GM20000 (cell line): ENCODE measurements at regions not wholly inside any gene's neighbourhood (a gene's known extent, or its start where the extent isn't known, plus 50 kb on each side); places are given as distances from the start of the nearest gene placed in this dataset.
"Not testable (repeated sequence)": the region's sequence is repeated elsewhere in the genome, so short reads cannot be mapped to it uniquely, and the experiment has no call there.

Source experiments
- DNase-seq: peaks from one replicate; pipeline ENCODE4 v3.0.0; 2012; ENCODE audit warnings: low spot score
- CTCF ChIP-seq: IDR thresholded peaks from 2 replicates; pipeline ENCODE4 v1.5.1; 2012; ENCODE audit warnings: mild to moderate bottlenecking, control low read depth; ENCODE audit errors: extremely low read depth, missing control alignments

GRCh38 chr13:67410645-67411044, 180.5 kb upstream of the PCDH9 start:
- no peak for DNase-seq
- TF ChIP-seq CTCF: no peak

DNA sequence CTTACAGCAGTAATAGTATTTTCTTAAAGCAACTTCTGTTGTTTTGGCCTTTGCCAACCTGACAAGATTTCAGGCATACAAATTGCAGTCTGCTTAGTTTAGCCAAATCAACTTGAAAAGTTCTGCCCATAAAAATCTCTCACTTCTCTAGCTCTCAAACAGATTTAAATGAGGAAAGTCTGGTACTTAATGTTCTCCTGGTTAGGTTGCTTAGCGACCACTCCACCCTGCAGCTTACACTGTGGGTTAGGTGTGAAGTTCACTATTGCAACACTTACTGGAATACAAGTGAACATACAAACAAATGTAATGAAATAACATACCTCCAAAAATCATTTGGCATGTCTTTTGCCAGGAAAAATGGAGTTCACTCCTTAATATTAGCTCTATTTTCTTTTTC, 178.7 kb upstream of the PCDH9 start:
- TF ChIP-seq CTCF: no peak
- DNase-seq: no peak

GRCh38 chr13:67402546-67402945, 172.4 kb upstream of the PCDH9 start:
- DNase-seq: no peak

GRCh38 chr13:67395577-67395976, 165.4 kb upstream of the PCDH9 start:
- no peak for TF ChIP-seq CTCF
- no peak for DNase-seq

More at GRCh38 chr13:67402546-67402945, 172.4 kb upstream of the PCDH9 start:
- TF ChIP-seq CTCF: no peak

- no peak for DNase-seq
- TF ChIP-seq CTCF: no peak
These were observed 161.9 kb upstream of the PCDH9 start for GRCh38 chr13:67392014-67392413.

GRCh38 chr13:67390462-67391086, 160.4 kb upstream of the PCDH9 start:
- no peak for TF ChIP-seq CTCF
- no peak for DNase-seq

- TF ChIP-seq CTCF: no peak
- DNase-seq: no peak
These were observed 159.0 kb upstream of the PCDH9 start for GRCh38 chr13:67389171-67389570.

GRCh38 chr13:67383109-67383757, 153.1 kb upstream of the PCDH9 start:
- DNase-seq: not testable (repeated sequence)
